PC-3 (cell line): ENCODE measurements at regions not wholly inside any gene's neighbourhood (a gene's known extent, or its start where the extent isn't known, plus 50 kb on each side); places are given as distances from the start of the nearest gene placed in this dataset.

ENCODE experiments used
- CTCF ChIP-seq: fragments of 300-600 bp; sonication (generic); conservative IDR thresholded peaks from 2 replicates; pipeline ENCODE4 v1.5.1; 2017; ENCODE audit warnings: antibody characterized with exemption, low read depth, mild to moderate bottlenecking, low read length
- EZH2 ChIP-seq: fragments of 300-600 bp; sonication (generic); IDR thresholded peaks from one replicate; pipeline ENCODE4 v1.6.1; 2017; ENCODE audit warnings: antibody characterized with exemption, mild to moderate bottlenecking, low read length; ENCODE audit not compliant: unreplicated experiment

- no peak for TF ChIP-seq CTCF
- TF ChIP-seq EZH2: no peak
These were observed 115.6 kb downstream of the FHIP1A start for GRCh38 chr4:151524610-151525009.
